Panc1 (cell line): ENCODE measurements at regions not wholly inside any gene's neighbourhood (a gene's known extent, or its start where the extent isn't known, plus 50 kb on each side); places are given as distances from the start of the nearest gene placed in this dataset.

ENCODE experiments used
- ATAC-seq: fragments of 200-7000 bp; cut with Tn5 transposase; 2 replicates; pipeline ENCODE4 v1.9.1; 2020; ENCODE audit warnings: mild to moderate bottlenecking, moderate library complexity
- BruUV-seq: library from RNA; stranded (reverse); fragments of 400-500 nt; replicated peaks from 2 replicates; lab custom pipeline; 2021; lab: Mats Ljungman, UMichigan
- CTCF ChIA-PET: fragments of 300-600 bp; sonication (Branson Sonifier 250); formaldehyde crosslinking; loops from one replicate; lab custom pipeline; 2022; ENCODE audit warnings: antibody characterized with exemption; lab: Charles Lee
- POLR2A ChIA-PET: fragments of 300-600 bp; sonication (Branson Sonifier 250); formaldehyde crosslinking; loops from one replicate; lab custom pipeline; 2022; ENCODE audit warnings: antibody characterized with exemption; lab: Charles Lee
- DNase-seq: peaks from one replicate; pipeline ENCODE4 v3.0.0-alpha.2; 2010; ENCODE audit warnings: low read depth, low spot score
- H3K27ac ChIP-seq: 2 replicates; pipeline ENCODE4 v1.5.1; 2011; ENCODE audit warnings: mild to moderate bottlenecking, low read length, inconsistent platforms
- H3K27me3 ChIP-seq: fragments of 200-500 bp; sonication (Bioruptor generic); 2 replicates; pipeline ENCODE4 v1.6.0; 2014; ENCODE audit warnings: low read length, inconsistent platforms; ENCODE audit not compliant: control insufficient read depth, insufficient read depth
- H3K36me3 ChIP-seq: fragments of 200-500 bp; sonication (Bioruptor generic); 2 replicates; pipeline ENCODE4 v1.5.1; 2014; ENCODE audit warnings: inconsistent platforms, mild to moderate bottlenecking, low read length, moderate library complexity; ENCODE audit not compliant: control insufficient read depth, insufficient read depth
- H3K4me1 ChIP-seq: 2 replicates; pipeline ENCODE4 v1.5.1; 2011; ENCODE audit warnings: inconsistent platforms, mild to moderate bottlenecking, low read length, moderate library complexity; ENCODE audit not compliant: control insufficient read depth, insufficient read depth
- H3K4me3 ChIP-seq, 2 experiments: 2 replicates each; pipeline ENCODE4 v1.5.1; 2011 to 2012; ENCODE audit warnings: low read depth in 2 of 2, low read length in 2 of 2, mild to moderate bottlenecking in 2 of 2, inconsistent platforms in 1 of 2, moderate library complexity in 1 of 2
- H3K9me3 ChIP-seq: fragments of 200-500 bp; sonication (Bioruptor generic); 2 replicates; pipeline ENCODE4 v1.5.1; 2014; ENCODE audit warnings: low read depth, mild to moderate bottlenecking, inconsistent platforms, low read length, moderate library complexity; ENCODE audit not compliant: control insufficient read depth, insufficient read depth
- POLR2AphosphoS5 ChIP-seq: IDR thresholded peaks from 2 replicates; pipeline ENCODE4 v1.6.1; 2012; ENCODE audit warnings: mild to moderate bottlenecking, low read depth, low read length, moderate library complexity
- REST ChIP-seq, 2 experiments: IDR thresholded peaks; 2 replicates each; pipeline ENCODE4 v1.6.1; 2011 to 2012; ENCODE audit warnings: low read depth in 2 of 2, control low read depth in 1 of 2, low read length in 1 of 2, mild to moderate bottlenecking in 1 of 2, moderate library complexity in 1 of 2; ENCODE audit not compliant: insufficient read depth in 1 of 2
- SIN3A ChIP-seq: IDR thresholded peaks from 2 replicates; pipeline ENCODE4 v1.6.1; 2012; ENCODE audit warnings: low read depth, mild to moderate bottlenecking, low read length, moderate library complexity, borderline replicate concordance; ENCODE audit not compliant: insufficient read depth
- TCF7L2 ChIP-seq: IDR thresholded peaks from 2 replicates; pipeline ENCODE4 v1.6.1; 2011; ENCODE audit warnings: mild to moderate bottlenecking, low read depth, low read length, inconsistent platforms
- in situ Hi-C: cut with HindIII; loops from 2 replicates; pipeline ENCODE4 v1.10.0; 2016; ENCODE audit warnings: low sequenced_read_pairs, low pct_unique_long_range_greater_than_20kb
- intact Hi-C: fragments of 100-400 bp; cut with micrococcal nuclease; formaldehyde crosslinking; loops from one replicate; pipeline ENCODE4 v1.10.0; 2022; ENCODE audit not compliant: unreplicated experiment
- TF ChIP-seq, protein P1 (sequence below): fragments of 450-650 bp; IDR thresholded peaks from 2 replicates; pipeline ENCODE4 v1.5.1; 2017; ENCODE audit warnings: mild to moderate bottlenecking

DNA sequence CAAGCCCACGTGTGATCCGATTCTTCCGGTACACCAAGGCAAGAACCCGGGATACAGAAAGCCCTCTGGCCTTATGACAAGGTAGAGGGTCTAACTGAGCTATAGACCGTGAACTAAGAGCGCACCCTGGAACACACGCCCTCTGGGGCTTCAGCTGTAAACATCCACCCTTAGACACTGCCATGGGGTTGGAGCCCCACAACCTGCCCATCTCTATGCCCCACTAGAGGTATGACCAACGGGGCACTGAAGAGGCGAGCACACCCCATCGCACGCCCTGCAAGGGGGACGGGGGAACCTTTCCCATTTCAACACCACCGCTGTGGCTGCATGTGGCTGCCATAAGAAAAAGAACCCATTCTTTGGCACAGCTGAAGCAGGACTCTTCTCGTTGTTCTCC is 1206.0 kb upstream of the TMEM132C start:
- Histone ChIP-seq H3K36me3 (no peaks in the 10 kb centered on the region; the same call in 1 of the 2 replicates), H3K27ac (no peak overlapping the region), H3K4me3 (no peak overlapping the region), H3K27me3 (no peaks in the 10 kb centered on the region), H3K9me3 (no peaks in the 10 kb centered on the region), H3K4me1 (no peaks in the 10 kb centered on the region)
- ATAC-seq (no peak), DNase-seq (no peak)
- in situ Hi-C loops (no loop called here), intact Hi-C loops (no loop called here)
- no TSS peak for BruUV-seq
- POLR2A ChIA-PET, result no interaction called here
- TF ChIP-seq POLR2AphosphoS5 (no peak), SIN3A (no peak), TCF7L2 (no peak), REST (IDR thresholded peaks at IDR 0.05; ENCODE audit: insufficient read depth in 1 of 2, low read depth in 2 of 2, low read length in 1 of 2) (no peak)
- TF ChIP-seq, protein P1, sequence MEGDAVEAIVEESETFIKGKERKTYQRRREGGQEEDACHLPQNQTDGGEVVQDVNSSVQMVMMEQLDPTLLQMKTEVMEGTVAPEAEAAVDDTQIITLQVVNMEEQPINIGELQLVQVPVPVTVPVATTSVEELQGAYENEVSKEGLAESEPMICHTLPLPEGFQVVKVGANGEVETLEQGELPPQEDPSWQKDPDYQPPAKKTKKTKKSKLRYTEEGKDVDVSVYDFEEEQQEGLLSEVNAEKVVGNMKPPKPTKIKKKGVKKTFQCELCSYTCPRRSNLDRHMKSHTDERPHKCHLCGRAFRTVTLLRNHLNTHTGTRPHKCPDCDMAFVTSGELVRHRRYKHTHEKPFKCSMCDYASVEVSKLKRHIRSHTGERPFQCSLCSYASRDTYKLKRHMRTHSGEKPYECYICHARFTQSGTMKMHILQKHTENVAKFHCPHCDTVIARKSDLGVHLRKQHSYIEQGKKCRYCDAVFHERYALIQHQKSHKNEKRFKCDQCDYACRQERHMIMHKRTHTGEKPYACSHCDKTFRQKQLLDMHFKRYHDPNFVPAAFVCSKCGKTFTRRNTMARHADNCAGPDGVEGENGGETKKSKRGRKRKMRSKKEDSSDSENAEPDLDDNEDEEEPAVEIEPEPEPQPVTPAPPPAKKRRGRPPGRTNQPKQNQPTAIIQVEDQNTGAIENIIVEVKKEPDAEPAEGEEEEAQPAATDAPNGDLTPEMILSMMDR, result no peak
- CTCF ChIA-PET, result no interaction called here

GRCh38 chr12:127063339-127064072 is 1203.5 kb upstream of the TMEM132C start:
- ATAC-seq, result no peak
- TF ChIP-seq REST (IDR thresholded peaks at IDR 0.05; ENCODE audit: insufficient read depth in 1 of 2, low read depth in 2 of 2, low read length in 1 of 2) (no peak), SIN3A (no peak), POLR2AphosphoS5 (no peak), TCF7L2 (no peak)
- TF ChIP-seq, protein P1, result no peak
- Histone ChIP-seq H3K27me3 (no peaks in the 10 kb centered on the region), H3K27ac (no peak overlapping the region), H3K9me3 (no peaks in the 10 kb centered on the region), H3K36me3 (no peaks in the 10 kb centered on the region; the same call in 1 of the 2 replicates), H3K4me1 (no peaks in the 10 kb centered on the region), H3K4me3 (no peak overlapping the region)
- intact Hi-C loops (no loop called here), in situ Hi-C loops (no loop called here)
- DNase-seq, result no peak
- POLR2A ChIA-PET, result no interaction called here
- CTCF ChIA-PET, result no interaction called here
- no TSS peak for BruUV-seq
